ENCODE measurements at regions not wholly inside any gene's neighbourhood (a gene's known extent, or its start where the extent isn't known, plus 50 kb on each side); places are given as distances from the start of the nearest gene placed in this dataset.

GRCh38 chr20:55761100-55761499 is 244.2 kb downstream of the CBLN4 start:
- no peak for TF ChIP-seq POLR2A (IDR thresholded peaks at IDR 0.05; ENCODE audit: low read depth, low read length)
- DNase-seq (ENCODE audit: insufficient read length, low spot score) (no peak), FAIRE-seq (no peak)

- FAIRE-seq (no peak), DNase-seq (ENCODE audit: insufficient read length, low spot score) (no peak)
- TF ChIP-seq POLR2A (IDR thresholded peaks at IDR 0.05; ENCODE audit: low read depth, low read length): no peak
Measured at GRCh38 chr20:55760586-55760985, 244.7 kb downstream of the CBLN4 start.

- FAIRE-seq: no peak
- no peak for TF ChIP-seq POLR2A (IDR thresholded peaks at IDR 0.05; ENCODE audit: low read depth, low read length)
- DNase-seq (ENCODE audit: insufficient read length, low spot score): no peak
Measured at GRCh38 chr20:55755861-55756260, 249.5 kb downstream of the CBLN4 start.

GRCh38 chr20:55755411-55755810 is 249.9 kb downstream of the CBLN4 start:
- TF ChIP-seq POLR2A (IDR thresholded peaks at IDR 0.05; ENCODE audit: low read depth, low read length): no peak
- FAIRE-seq: no peak

GRCh38 chr20:55746723-55747122 is 258.6 kb downstream of the CBLN4 start:
- no peak for FAIRE-seq
- no peak for TF ChIP-seq POLR2A (IDR thresholded peaks at IDR 0.05; ENCODE audit: low read depth, low read length)
- no peak for DNase-seq (ENCODE audit: insufficient read length, low spot score)

More at GRCh38 chr20:55755411-55755810, 249.9 kb downstream of the CBLN4 start:
- no peak for DNase-seq (ENCODE audit: insufficient read length, low spot score)

- DNase-seq (ENCODE audit: insufficient read length, low spot score) (no peak), FAIRE-seq (no peak)
- no peak for TF ChIP-seq POLR2A (IDR thresholded peaks at IDR 0.05; ENCODE audit: low read depth, low read length)
Measured at GRCh38 chr20:55745840-55746239, 259.5 kb downstream of the CBLN4 start.

- TF ChIP-seq POLR2A (IDR thresholded peaks at IDR 0.05; ENCODE audit: low read depth, low read length): no peak
- DNase-seq (ENCODE audit: insufficient read length, low spot score): no peak
- no peak for FAIRE-seq
Measured at GRCh38 chr20:55744896-55745295, 260.4 kb downstream of the CBLN4 start.

- no peak for FAIRE-seq
Measured at GRCh38 chr20:55741801-55742200, 263.5 kb downstream of the CBLN4 start.

GRCh38 chr20:55740076-55740475 is 265.2 kb downstream of the CBLN4 start:
- DNase-seq (ENCODE audit: insufficient read length, low spot score): no peak
- FAIRE-seq: no peak
- no peak for TF ChIP-seq POLR2A (IDR thresholded peaks at IDR 0.05; ENCODE audit: low read depth, low read length)

More at GRCh38 chr20:55741801-55742200, 263.5 kb downstream of the CBLN4 start:
- TF ChIP-seq POLR2A (IDR thresholded peaks at IDR 0.05; ENCODE audit: low read depth, low read length): no peak
- DNase-seq (ENCODE audit: insufficient read length, low spot score): no peak

GRCh38 chr20:55730321-55730720 is 275.0 kb downstream of the CBLN4 start:
- no peak for TF ChIP-seq POLR2A (IDR thresholded peaks at IDR 0.05; ENCODE audit: low read depth, low read length)
- FAIRE-seq: no peak
- no peak for DNase-seq (ENCODE audit: insufficient read length, low spot score)

GRCh38 chr20:55714736-55715135 is 290.6 kb downstream of the CBLN4 start:
- TF ChIP-seq POLR2A (IDR thresholded peaks at IDR 0.05; ENCODE audit: low read depth, low read length): no peak
- FAIRE-seq (no peak), DNase-seq (ENCODE audit: insufficient read length, low spot score) (no peak)

- no peak for TF ChIP-seq POLR2A (IDR thresholded peaks at IDR 0.05; ENCODE audit: low read depth, low read length)
- FAIRE-seq: no peak
- no peak for DNase-seq (ENCODE audit: insufficient read length, low spot score)
Measured at GRCh38 chr20:55714082-55714481, 291.2 kb downstream of the CBLN4 start.

- TF ChIP-seq POLR2A (IDR thresholded peaks at IDR 0.05; ENCODE audit: low read depth, low read length): no peak
- DNase-seq (ENCODE audit: insufficient read length, low spot score) (no peak), FAIRE-seq (no peak)
Measured at GRCh38 chr20:55704458-55704857, 300.9 kb downstream of the CBLN4 start.

- FAIRE-seq: no peak
- no peak for TF ChIP-seq POLR2A (IDR thresholded peaks at IDR 0.05; ENCODE audit: low read depth, low read length)
- no peak for DNase-seq (ENCODE audit: insufficient read length, low spot score)
Measured at GRCh38 chr20:55701467-55701866, 303.9 kb downstream of the CBLN4 start.

GRCh38 chr20:55696520-55696919 is 308.8 kb downstream of the CBLN4 start:
- TF ChIP-seq POLR2A (IDR thresholded peaks at IDR 0.05; ENCODE audit: low read depth, low read length): no peak
- FAIRE-seq: no peak
- no peak for DNase-seq (ENCODE audit: insufficient read length, low spot score)

GRCh38 chr20:55693641-55694040 is 311.7 kb downstream of the CBLN4 start:
- TF ChIP-seq POLR2A (IDR thresholded peaks at IDR 0.05; ENCODE audit: low read depth, low read length): no peak
- FAIRE-seq (no peak), DNase-seq (ENCODE audit: insufficient read length, low spot score) (no peak)
